GM13976 (cell line): ENCODE measurements at regions not wholly inside any gene's neighbourhood (a gene's known extent, or its start where the extent isn't known, plus 50 kb on each side); places are given as distances from the start of the nearest gene placed in this dataset.

Source experiments
- DNase-seq: peaks from one replicate; pipeline ENCODE4 v3.0.0; 2012; ENCODE audit warnings: low spot score
- CTCF ChIP-seq: IDR thresholded peaks from 2 replicates; pipeline ENCODE4 v1.5.1; 2012; ENCODE audit warnings: borderline replicate concordance, mild to moderate bottlenecking; ENCODE audit not compliant: insufficient read depth; ENCODE audit errors: extremely low read depth, missing control alignments, control extremely low read depth
- in situ Hi-C: fragments of 300-500 bp; cut with MboI; formaldehyde crosslinking; loops from one replicate; pipeline ENCODE4 v1.12.0; 2022; ENCODE audit warnings: low sequenced_read_pairs, mixed read lengths, inconsistent platforms; ENCODE audit not compliant: unreplicated experiment

GRCh38 chr5:174607205-174607604 lies 117.2 kb upstream of the MSX2 start:
- no peak for TF ChIP-seq CTCF
- in situ Hi-C loops = no loop called here
- DNase-seq = no peak

- no peak for TF ChIP-seq CTCF
- in situ Hi-C loops = no loop called here
- DNase-seq = no peak
Observed at GRCh38 chr5:174607916-174608315, 116.5 kb upstream of the MSX2 start.

- DNase-seq = no peak
- TF ChIP-seq CTCF = no peak
- in situ Hi-C loops = no loop called here
Observed at GRCh38 chr5:174608631-174609097, 115.7 kb upstream of the MSX2 start.

- in situ Hi-C loops = no loop called here
- no peak for DNase-seq
- no peak for TF ChIP-seq CTCF
Observed at GRCh38 chr5:174609116-174609515, 115.3 kb upstream of the MSX2 start.

GRCh38 chr5:174610968-174611367 lies 113.4 kb upstream of the MSX2 start:
- in situ Hi-C loops = no loop called here
- no peak for TF ChIP-seq CTCF
- no peak for DNase-seq

- no peak for TF ChIP-seq CTCF
- in situ Hi-C loops = no loop called here
- DNase-seq = no peak
Observed at GRCh38 chr5:174612686-174613085, 111.7 kb upstream of the MSX2 start.
